H1 (cell line): ENCODE measurements at regions not wholly inside any gene's neighbourhood (a gene's known extent, or its start where the extent isn't known, plus 50 kb on each side); places are given as distances from the start of the nearest gene placed in this dataset.

Experiments used
- CREB1 ChIP-seq: IDR thresholded peaks from 2 replicates; pipeline ENCODE4 v1.6.1; 2012; ENCODE audit warnings: inconsistent platforms
- HDAC6 ChIP-seq: IDR thresholded peaks from one replicate; pipeline ENCODE4 v1.7.1; 2012; ENCODE audit warnings: low read depth, mild to moderate bottlenecking, inconsistent platforms, low read length, moderate library complexity
- SAP30 ChIP-seq: fragments of 300-600 bp; sonication (generic); IDR thresholded peaks from 2 replicates; pipeline ENCODE4 v1.7.1; 2012; ENCODE audit warnings: low read length, moderate library complexity, mild to moderate bottlenecking, inconsistent platforms; ENCODE audit not compliant: insufficient read depth, insufficient replicate concordance
- YY1 ChIP-seq: IDR thresholded peaks from 2 replicates; pipeline ENCODE4 v1.6.1; 2011; ENCODE audit warnings: low read depth, mild to moderate bottlenecking, low read length

- TF ChIP-seq SAP30 (no peak), HDAC6 (no peak), CREB1 (no peak), YY1 (no peak)
- TF ChIP-seq, all 59 proteins: peak for 0
Measured at GRCh38 chr2:75379476-75380210, 180.3 kb upstream of the TACR1 start (continued).
